ENCODE measurements at regions not wholly inside any gene's neighbourhood (a gene's known extent, or its start where the extent isn't known, plus 50 kb on each side); places are given as distances from the start of the nearest gene placed in this dataset.

DNA sequence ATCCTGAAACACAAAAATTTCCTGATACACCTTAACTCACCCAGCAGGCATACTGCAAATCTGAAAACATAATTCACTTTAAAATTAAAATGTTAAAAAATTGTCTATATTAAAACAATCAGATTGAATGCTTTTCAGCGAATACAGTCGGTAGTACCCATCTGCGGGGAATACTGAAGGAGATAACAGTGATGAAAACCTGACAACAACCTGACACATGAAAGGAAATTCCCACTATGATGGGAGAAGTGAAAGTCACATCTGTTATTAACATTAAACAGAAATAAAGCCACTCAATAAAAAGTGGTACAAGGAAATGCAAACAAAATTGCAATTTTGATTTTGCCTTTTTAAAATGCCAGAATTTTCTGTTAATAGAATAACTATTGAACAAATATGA is 448.0 kb upstream of the SEMA3A start:
- no peak for TF ChIP-seq EZH2 (IDR thresholded peaks at IDR 0.05)
- no peak for TF ChIP-seq CTCF (IDR thresholded peaks at IDR 0.05)

All from neural progenitor cell (in vitro differentiated cells).